HepG2 (cell line): ENCODE measurements at regions not wholly inside any gene's neighbourhood (a gene's known extent, or its start where the extent isn't known, plus 50 kb on each side); places are given as distances from the start of the nearest gene placed in this dataset.

Source experiments
- ATAC-seq: fragments of 200-7000 bp; cut with Tn5 transposase; 3 replicates; pipeline ENCODE4 v1.9.1; 2020; ENCODE audit warnings: mild to moderate bottlenecking, moderate library complexity
- BruUV-seq: library from RNA; stranded (reverse); fragments of 400-500 nt; replicated peaks from 2 replicates; lab custom pipeline; 2021; lab: Mats Ljungman, UMichigan
- CTCF ChIA-PET: fragments of 300-600 bp; formaldehyde crosslinking; extraction: SDS; loops from one replicate; lab custom pipeline; 2021; ENCODE audit warnings: low total read pairs, inconsistent platforms, low intra/inter-chr PET ratio; lab: Yijun Ruan, JAX
- POLR2A ChIA-PET: fragments of 350-600 bp; sonication (Branson Sonifier 250); formaldehyde crosslinking; loops from one replicate; lab custom pipeline; 2020; ENCODE audit warnings: antibody characterized with exemption, inconsistent platforms; lab: Yijun Ruan, JAX
- DNase-seq: peaks from one replicate; pipeline ENCODE4 v3.0.0-alpha.2; 2015; ENCODE audit warnings: low spot score
- FAIRE-seq: peaks from 3 replicates; lab custom pipeline; 2011; peaks lifted over from hg19 to GRCh38; lab: Jason Lieb, UNC
- H2AFZ ChIP-seq: one replicate; pipeline ENCODE4 v1.6.1; 2011; ENCODE audit warnings: low read length, inconsistent platforms
- H3K27ac ChIP-seq: fragments of 300-600 bp; 3 replicates; pipeline ENCODE4 v1.8.0; 2011; ENCODE audit warnings: mixed run types, mild to moderate bottlenecking, mixed read lengths, low read length, inconsistent platforms; ENCODE audit not compliant: insufficient read depth; ENCODE audit errors: extremely low read length
- H3K27me3 ChIP-seq, 2 experiments: fragments of 200-600 bp in 1 of 2; 2 replicates in 1 of 2; 3 replicates in 1 of 2; pipeline versions ENCODE4 v1.6.0 to v1.8.0; 2011; ENCODE audit warnings: low read length in 2 of 2, mild to moderate bottlenecking in 2 of 2, moderate library complexity in 2 of 2, inconsistent platforms in 1 of 2; ENCODE audit not compliant: insufficient read depth in 2 of 2, control insufficient read depth in 1 of 2
- H3K36me3 ChIP-seq, 2 experiments: fragments of 200-600 bp in 1 of 2; replicated peaks in 1 of 2; 2 replicates in 1 of 2; 3 replicates in 1 of 2; pipeline versions ENCODE4 v1.5.1 to v1.8.0; 2011; ENCODE audit warnings: low read length in 2 of 2, inconsistent platforms in 1 of 2; ENCODE audit not compliant: insufficient read depth in 2 of 2, control insufficient read depth in 1 of 2
- H3K4me1 ChIP-seq: 2 replicates; pipeline ENCODE4 v1.5.1; 2012; ENCODE audit warnings: low read length, inconsistent platforms; ENCODE audit not compliant: insufficient read depth
- H3K4me2 ChIP-seq: 2 replicates; pipeline ENCODE4 v1.6.0; 2011; ENCODE audit warnings: low read depth, low read length, inconsistent platforms
- H3K4me3 ChIP-seq, 3 experiments: fragments of 200-600 bp in 1 of 3; sonication (generic), shearing (Covaris generic) in 1 of 3; replicated peaks in 1 of 3; 2 replicates each; pipeline ENCODE4 v1.5.1; 2011 to 2016; ENCODE audit warnings: low read length in 3 of 3, inconsistent platforms in 2 of 3, low read depth in 2 of 3, mild to moderate bottlenecking in 2 of 3, control low read depth in 1 of 3, mixed read lengths in 1 of 3; ENCODE audit not compliant: insufficient read depth in 1 of 3
- H3K79me2 ChIP-seq: one replicate; pipeline ENCODE4 v1.6.1; 2011; ENCODE audit warnings: low read length, inconsistent platforms; ENCODE audit not compliant: insufficient read depth
- H3K9ac ChIP-seq: 2 replicates; pipeline ENCODE4 v1.6.0; 2011; ENCODE audit warnings: mild to moderate bottlenecking, low read depth, low read length, inconsistent platforms; ENCODE audit not compliant: insufficient read depth
- H3K9me3 ChIP-seq: 2 replicates; pipeline ENCODE4 v1.5.1; 2012; ENCODE audit warnings: mild to moderate bottlenecking, low read length
- H4K20me1 ChIP-seq: 2 replicates; pipeline ENCODE4 v1.6.0; 2011; ENCODE audit warnings: inconsistent platforms, mild to moderate bottlenecking, low read length, moderate library complexity; ENCODE audit not compliant: insufficient read depth
- ADNP ChIP-seq: sonication (generic); formaldehyde crosslinking; IDR thresholded peaks from 2 replicates; pipeline ENCODE4 v1.4.0; 2020; ENCODE audit warnings: missing genetic modification reagents
- AGO1 ChIP-seq: fragments of 200-400 bp; formaldehyde crosslinking; IDR thresholded peaks from 2 replicates; pipeline ENCODE4 v1.6.1; 2017; ENCODE audit warnings: mild to moderate bottlenecking, low read depth, low read length, moderate library complexity; ENCODE audit not compliant: poor library complexity, severe bottlenecking
- ATF7 ChIP-seq, 2 experiments: fragments of 450-650 bp in 1 of 2; sonication (generic) in 1 of 2; formaldehyde crosslinking in 1 of 2; IDR thresholded peaks; 2 replicates each; pipeline versions ENCODE4 v1.4.0 to v1.6.1; 2016 to 2020; ENCODE audit warnings: antibody characterized with exemption in 1 of 2, mild to moderate bottlenecking in 1 of 2, missing genetic modification reagents in 1 of 2
- EEA1 ChIP-seq: sonication (generic); formaldehyde crosslinking; IDR thresholded peaks from 2 replicates; pipeline ENCODE4 v1.5.1; 2020; ENCODE audit warnings: mild to moderate bottlenecking, missing genetic modification reagents, borderline replicate concordance
- KDM5B ChIP-seq: sonication (generic); formaldehyde crosslinking; IDR thresholded peaks from 2 replicates; pipeline ENCODE4 v1.4.0; 2020; ENCODE audit warnings: missing genetic modification reagents, mild to moderate bottlenecking, borderline replicate concordance
- PITX1 ChIP-seq: sonication (generic); formaldehyde crosslinking; IDR thresholded peaks from 2 replicates; pipeline ENCODE4 v1.5.1; 2020; ENCODE audit warnings: mild to moderate bottlenecking, missing genetic modification reagents
- SOX13 ChIP-seq, 3 experiments: fragments of 450-650 bp in 1 of 3; sonication (generic) in 1 of 3; formaldehyde crosslinking in 1 of 3; IDR thresholded peaks in 2 of 3; conservative IDR thresholded peaks in 1 of 3; 2 replicates each; pipeline versions ENCODE4 v1.5.0 to v1.6.1; 2016 to 2020; ENCODE audit warnings: antibody characterized with exemption in 1 of 3, mild to moderate bottlenecking in 1 of 3, missing compliant biosample characterization in 1 of 3, missing genetic modification reagents in 1 of 3, moderate library complexity in 1 of 3
- SP2 ChIP-seq: sonication (generic); formaldehyde crosslinking; IDR thresholded peaks from 2 replicates; pipeline ENCODE4 v1.5.1; 2020; ENCODE audit warnings: mild to moderate bottlenecking, missing genetic modification reagents
- TCF7 ChIP-seq: sonication (generic); IDR thresholded peaks from 2 replicates; pipeline ENCODE4 v1.6.1; 2016; ENCODE audit warnings: antibody characterized with exemption, low read depth
- ZFX ChIP-seq: sonication (generic); formaldehyde crosslinking; IDR thresholded peaks from 2 replicates; pipeline ENCODE4 v1.4.0; 2020; ENCODE audit warnings: mild to moderate bottlenecking, low read depth, missing genetic modification reagents, moderate library complexity
- ZNF143 ChIP-seq: sonication (generic); formaldehyde crosslinking; IDR thresholded peaks from 2 replicates; pipeline ENCODE4 v1.4.0; 2020; ENCODE audit warnings: missing genetic modification reagents
- ZNF281 ChIP-seq: sonication (generic); formaldehyde crosslinking; IDR thresholded peaks from 2 replicates; pipeline ENCODE4 v1.4.0; 2020; ENCODE audit warnings: missing genetic modification reagents, borderline replicate concordance
- ZNF552 ChIP-seq: sonication (generic); formaldehyde crosslinking; IDR thresholded peaks from 2 replicates; pipeline ENCODE4 v1.9.0; 2022; ENCODE audit warnings: missing genetic modification reagents, mild to moderate bottlenecking, borderline replicate concordance
- ZNF605 ChIP-seq: sonication (generic); formaldehyde crosslinking; IDR thresholded peaks from 2 replicates; pipeline ENCODE4 v1.8.0; 2022; ENCODE audit warnings: mild to moderate bottlenecking, missing genetic modification reagents
- WGBS: methylation state at CpG from one replicate; pipeline ENCODE4 v1.1.6; 2017; ENCODE audit warnings: low lambda C conversion rate; 5-methylcytosine and 5-hydroxymethylcytosine counted together
- in situ Hi-C: cut with HindIII; loops from 2 replicates; pipeline ENCODE4 v1.10.0; 2017; ENCODE audit warnings: low pct_unique_long_range_greater_than_20kb; ENCODE audit not compliant: extremely low pct_ligation_motif_present
- intact Hi-C: fragments of 100-400 bp; cut with micrococcal nuclease; formaldehyde crosslinking; loops from one replicate; pipeline ENCODE4 v1.10.0; 2022; ENCODE audit not compliant: unreplicated experiment
- TF ChIP-seq, protein P1 (sequence below): sonication (generic); formaldehyde crosslinking; IDR thresholded peaks from 2 replicates; pipeline ENCODE4 v1.4.0; 2020; ENCODE audit warnings: mild to moderate bottlenecking, low read depth, missing genetic modification reagents

- TF ChIP-seq AGO1 (no peak), ZNF281 (CRISPR knock-in tag) (no peak), ZNF552 (CRISPR knock-in tag) (no peak), SOX13 (IDR thresholded peaks at IDR 0.05) (no peak), SOX13 (CRISPR knock-in tag; conservative IDR thresholded peaks at IDR 0.05 in 1 of 2, IDR thresholded peaks at IDR 0.05 in 1 of 2) (no peak), ZNF605 (no peak), ZNF143 (CRISPR knock-in tag) (no peak), SP2 (CRISPR knock-in tag) (no peak), KDM5B (no peak), ATF7 (IDR thresholded peaks at IDR 0.05) (no peak), ATF7 (CRISPR knock-in tag; IDR thresholded peaks at IDR 0.05) (no peak), ADNP (no peak), PITX1 (CRISPR knock-in tag) (no peak), TCF7 (no peak), EEA1 (CRISPR knock-in tag) (no peak), ZFX (CRISPR knock-in tag) (no peak)
- TF ChIP-seq, protein P1, sequence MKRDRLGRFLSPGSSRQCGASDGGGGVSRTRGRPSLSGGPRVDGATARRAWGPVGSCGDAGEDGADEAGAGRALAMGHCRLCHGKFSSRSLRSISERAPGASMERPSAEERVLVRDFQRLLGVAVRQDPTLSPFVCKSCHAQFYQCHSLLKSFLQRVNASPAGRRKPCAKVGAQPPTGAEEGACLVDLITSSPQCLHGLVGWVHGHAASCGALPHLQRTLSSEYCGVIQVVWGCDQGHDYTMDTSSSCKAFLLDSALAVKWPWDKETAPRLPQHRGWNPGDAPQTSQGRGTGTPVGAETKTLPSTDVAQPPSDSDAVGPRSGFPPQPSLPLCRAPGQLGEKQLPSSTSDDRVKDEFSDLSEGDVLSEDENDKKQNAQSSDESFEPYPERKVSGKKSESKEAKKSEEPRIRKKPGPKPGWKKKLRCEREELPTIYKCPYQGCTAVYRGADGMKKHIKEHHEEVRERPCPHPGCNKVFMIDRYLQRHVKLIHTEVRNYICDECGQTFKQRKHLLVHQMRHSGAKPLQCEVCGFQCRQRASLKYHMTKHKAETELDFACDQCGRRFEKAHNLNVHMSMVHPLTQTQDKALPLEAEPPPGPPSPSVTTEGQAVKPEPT (CRISPR knock-in tag), result no peak
- 0% methylated on average over 3 of the region's 3 CpGs for WGBS
- no peaks in the 10 kb centered on the region for H4K20me1 ChIP-seq
- no peaks in the 10 kb centered on the region for H3K79me2 ChIP-seq
- no peaks in the 10 kb centered on the region for H3K4me1 ChIP-seq
- FAIRE-seq, result no peak
- no peak overlapping the region for H3K9ac ChIP-seq
- H3K9me3 ChIP-seq, result no peaks in the 10 kb centered on the region
- CTCF ChIA-PET, result no interaction called here
- no peak overlapping the region for H3K4me3 ChIP-seq
- no peak for DNase-seq
- H3K27ac ChIP-seq, result no peak overlapping the region
- no TSS peak for BruUV-seq
- intact Hi-C loops (no loop called here), in situ Hi-C loops (no loop called here)
- POLR2A ChIA-PET, result no interaction called here
- no peaks in the 10 kb centered on the region for H3K27me3 ChIP-seq
- H3K36me3 ChIP-seq, result no peaks in the 10 kb centered on the region
- no peak overlapping the region for H3K4me2 ChIP-seq
- no peak for ATAC-seq
- H2AFZ ChIP-seq, result no peak overlapping the region
Observed at GRCh38 chr18:27649621-27650020, 464.5 kb upstream of the CHST9 start.
